HEK293T (cell line): ENCODE measurements at regions not wholly inside any gene's neighbourhood (a gene's known extent, or its start where the extent isn't known, plus 50 kb on each side); places are given as distances from the start of the nearest gene placed in this dataset.

Experiments
- BHLHE40 ChIP-seq: fragments of 450-650 bp; IDR thresholded peaks from 2 replicates; pipeline ENCODE4 v1.6.1; 2016; ENCODE audit warnings: mild to moderate bottlenecking, moderate library complexity, borderline replicate concordance
- ELF4 ChIP-seq: fragments of 450-650 bp; IDR thresholded peaks from 2 replicates; pipeline ENCODE4 v1.6.1; 2017; ENCODE audit warnings: antibody characterized with exemption
- FOXA1 ChIP-seq: fragments of 450-650 bp; IDR thresholded peaks from 2 replicates; pipeline ENCODE4 v1.6.1; 2016; ENCODE audit warnings: mild to moderate bottlenecking
- FOXK2 ChIP-seq: fragments of 450-650 bp; IDR thresholded peaks from 2 replicates; pipeline ENCODE4 v1.6.1; 2016; ENCODE audit warnings: mild to moderate bottlenecking
- HDGF ChIP-seq: fragments of 450-650 bp; IDR thresholded peaks from 2 replicates; pipeline ENCODE4 v1.6.1; 2017; ENCODE audit warnings: antibody characterized with exemption, borderline replicate concordance
- LEF1 ChIP-seq: fragments of 450-650 bp; IDR thresholded peaks from 2 replicates; pipeline ENCODE4 v1.6.1; 2017; ENCODE audit warnings: mild to moderate bottlenecking, borderline replicate concordance
- SP1 ChIP-seq: fragments of 450-650 bp; IDR thresholded peaks from 2 replicates; pipeline ENCODE4 v1.6.1; 2017
- SUZ12 ChIP-seq: fragments of 450-650 bp; IDR thresholded peaks from 2 replicates; pipeline ENCODE4 v1.6.1; 2016; ENCODE audit warnings: mild to moderate bottlenecking
- TARDBP ChIP-seq: fragments of 450-650 bp; IDR thresholded peaks from 2 replicates; pipeline ENCODE4 v1.6.1; 2016
- TF ChIP-seq, protein P1 (sequence below): fragments of 450-650 bp; IDR thresholded peaks from 2 replicates; pipeline ENCODE4 v1.6.1; 2016

DNA sequence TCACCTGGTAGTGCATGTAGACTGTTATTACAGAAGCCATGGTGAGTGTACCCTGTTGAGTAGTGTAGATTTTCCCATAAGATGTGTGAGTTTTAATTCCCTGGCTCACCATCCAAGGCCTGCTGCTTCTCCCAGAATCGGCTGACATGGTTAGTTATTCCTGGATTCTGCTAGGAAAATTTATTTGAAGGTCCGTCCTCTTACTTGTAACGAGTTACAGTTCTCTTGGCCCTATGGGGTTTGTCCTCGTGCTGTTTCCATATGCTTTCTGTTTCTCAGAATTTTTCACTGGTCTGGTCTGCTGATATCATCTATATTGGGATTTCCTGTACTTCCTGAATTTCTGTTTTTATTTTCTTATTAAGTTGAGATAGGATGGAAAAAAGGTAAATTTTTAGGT lies 423.3 kb upstream of the RGS6 start:
- TF ChIP-seq BHLHE40 (no peak), LEF1 (no peak), ELF4 (no peak), SUZ12 (no peak), SP1 (no peak), TARDBP (no peak), HDGF (no peak), FOXK2 (no peak), FOXA1 (no peak)
- TF ChIP-seq, protein P1, sequence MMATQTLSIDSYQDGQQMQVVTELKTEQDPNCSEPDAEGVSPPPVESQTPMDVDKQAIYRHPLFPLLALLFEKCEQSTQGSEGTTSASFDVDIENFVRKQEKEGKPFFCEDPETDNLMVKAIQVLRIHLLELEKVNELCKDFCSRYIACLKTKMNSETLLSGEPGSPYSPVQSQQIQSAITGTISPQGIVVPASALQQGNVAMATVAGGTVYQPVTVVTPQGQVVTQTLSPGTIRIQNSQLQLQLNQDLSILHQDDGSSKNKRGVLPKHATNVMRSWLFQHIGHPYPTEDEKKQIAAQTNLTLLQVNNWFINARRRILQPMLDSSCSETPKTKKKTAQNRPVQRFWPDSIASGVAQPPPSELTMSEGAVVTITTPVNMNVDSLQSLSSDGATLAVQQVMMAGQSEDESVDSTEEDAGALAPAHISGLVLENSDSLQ = no peak
